GM21515 (cell line): ENCODE measurements at regions not wholly inside any gene's neighbourhood (a gene's known extent, or its start where the extent isn't known, plus 50 kb on each side); places are given as distances from the start of the nearest gene placed in this dataset.
"Not testable (repeated sequence)": the region's sequence is repeated elsewhere in the genome, so short reads cannot be mapped to it uniquely, and the experiment has no call there.

Experiments
- ATAC-seq: cut with Tn5 transposase; IDR thresholded peaks from one replicate; pipeline ENCODE4 v1.9.1; 2021; ENCODE audit not compliant: unreplicated experiment

DNA sequence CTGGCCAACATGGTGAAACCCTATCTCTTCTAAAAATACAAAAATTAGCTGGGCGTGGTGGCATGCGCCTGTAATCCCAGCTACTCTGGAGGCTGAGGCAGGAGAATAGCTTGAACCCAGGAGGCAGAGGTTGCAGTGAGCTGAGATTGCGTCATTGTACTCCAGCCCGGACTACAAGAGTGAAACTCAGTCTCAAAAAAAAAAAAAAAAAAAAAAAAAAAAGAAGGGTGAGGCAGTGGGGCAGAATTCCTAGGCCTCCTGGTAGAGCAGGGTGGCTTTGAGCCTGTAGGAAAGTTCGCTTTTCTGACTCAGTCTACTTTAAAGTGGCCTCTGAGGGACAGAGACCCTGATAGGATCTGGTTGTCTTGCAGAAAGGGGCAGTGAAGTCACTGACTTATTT is 60.8 kb upstream of the GTF3A start:
- ATAC-seq = not testable (repeated sequence)

GRCh38 chr13:27367570-27367969 is 56.8 kb upstream of the GTF3A start:
- no peak for ATAC-seq

DNA sequence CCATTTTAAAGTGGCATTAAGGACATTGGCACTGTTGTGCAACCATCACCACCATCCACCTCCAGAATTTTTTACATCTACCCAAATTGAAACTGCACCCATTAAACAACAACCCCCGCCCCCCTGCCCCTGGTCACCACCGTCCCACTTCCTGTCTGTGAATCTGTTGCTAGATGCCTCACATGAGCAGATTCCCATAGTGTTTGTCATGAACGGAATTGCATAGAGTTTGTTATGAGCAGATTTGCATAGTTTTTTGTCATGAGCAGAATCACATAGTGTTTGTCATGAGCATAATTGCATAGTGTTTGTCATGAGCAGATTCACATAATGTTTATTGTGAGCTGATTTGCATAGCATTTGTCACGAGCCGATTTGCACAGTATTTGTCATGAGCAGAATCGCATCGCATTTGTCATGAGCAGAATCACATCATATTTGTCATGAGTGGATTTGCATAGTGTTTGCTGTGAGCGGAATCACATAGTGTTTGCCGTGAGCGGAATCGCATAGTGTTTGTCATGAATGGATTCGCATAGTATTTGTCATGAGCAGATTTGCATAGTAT is 54.0 kb upstream of the GTF3A start:
- no peak for ATAC-seq

- no peak for ATAC-seq
Measured at GRCh38 chr13:27371932-27372331, 52.5 kb upstream of the GTF3A start.

DNA sequence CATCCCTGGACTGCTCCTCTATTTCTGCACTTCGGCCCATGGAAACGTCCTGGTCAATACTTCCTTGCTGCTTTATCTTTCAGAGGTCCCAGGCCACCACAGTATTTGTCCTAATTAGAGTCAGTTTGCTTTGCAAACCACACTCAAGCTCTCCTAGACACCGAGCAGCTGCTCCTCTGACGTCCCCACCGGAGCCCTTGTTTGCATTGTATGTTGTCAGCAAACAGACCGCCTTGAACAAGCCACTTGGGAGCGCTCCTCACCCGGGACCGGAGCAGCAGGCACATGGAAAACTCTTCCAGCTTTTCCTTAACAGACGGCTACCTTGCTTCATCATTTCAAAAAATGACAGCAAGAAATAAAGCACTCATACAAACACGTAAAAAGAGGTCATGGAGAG is 51.5 kb upstream of the GTF3A start:
- no peak for ATAC-seq

DNA sequence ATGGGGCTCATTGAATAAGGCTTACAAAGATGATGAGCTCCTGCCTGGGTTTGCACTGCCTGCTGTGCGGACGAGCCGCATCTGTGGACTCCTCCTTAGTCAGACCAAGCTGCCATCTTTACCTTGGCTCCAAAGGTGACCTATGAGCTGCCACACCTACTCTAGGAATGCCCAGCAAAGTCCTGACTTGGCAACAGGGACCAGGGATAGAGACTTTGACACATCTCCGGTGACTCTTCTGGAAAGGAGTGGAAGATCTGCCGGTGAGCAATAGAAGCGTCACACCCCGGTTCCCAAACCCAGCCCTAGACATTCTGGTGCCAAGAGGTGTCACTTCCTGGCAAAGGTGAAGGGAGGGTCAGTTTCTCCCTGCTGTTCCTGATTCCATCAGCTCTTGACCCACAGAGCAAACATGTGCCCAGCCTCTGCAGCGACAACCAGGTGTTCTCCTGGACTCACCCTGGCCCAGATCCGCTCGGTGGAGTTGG is 50.2 kb upstream of the GTF3A start:
- ATAC-seq = no peak
